ENCODE measurements at regions not wholly inside any gene's neighbourhood (a gene's known extent, or its start where the extent isn't known, plus 50 kb on each side); places are given as distances from the start of the nearest gene placed in this dataset.
"Not testable (repeated sequence)": the region's sequence is repeated elsewhere in the genome, so short reads cannot be mapped to it uniquely, and the experiment has no call there.

DNA sequence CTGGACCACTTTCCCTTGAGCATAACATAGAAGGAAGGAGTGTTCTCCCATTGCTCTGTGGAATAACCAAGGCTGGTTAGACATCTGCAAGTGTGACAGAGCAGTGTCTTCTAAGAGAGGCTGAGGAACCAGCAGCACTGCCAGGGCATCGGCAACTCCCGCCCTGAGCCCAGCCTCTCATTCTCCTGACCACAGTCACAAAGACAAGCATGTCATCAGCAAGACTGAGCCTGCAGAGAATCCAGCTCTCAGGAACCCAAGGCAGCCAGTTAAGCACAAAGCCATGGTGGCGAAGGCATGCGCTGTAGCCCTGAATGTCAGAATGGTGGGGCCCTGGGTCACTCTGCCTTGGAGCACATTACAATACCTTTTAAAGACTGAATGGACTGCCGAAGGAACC is 253.9 kb downstream of the AGTPBP1 start:
- no peak for DNase-seq (ENCODE audit: low read depth)
- H3K4me3 ChIP-seq (ENCODE audit: low read depth, low read length) = no peak overlapping the region

DNA sequence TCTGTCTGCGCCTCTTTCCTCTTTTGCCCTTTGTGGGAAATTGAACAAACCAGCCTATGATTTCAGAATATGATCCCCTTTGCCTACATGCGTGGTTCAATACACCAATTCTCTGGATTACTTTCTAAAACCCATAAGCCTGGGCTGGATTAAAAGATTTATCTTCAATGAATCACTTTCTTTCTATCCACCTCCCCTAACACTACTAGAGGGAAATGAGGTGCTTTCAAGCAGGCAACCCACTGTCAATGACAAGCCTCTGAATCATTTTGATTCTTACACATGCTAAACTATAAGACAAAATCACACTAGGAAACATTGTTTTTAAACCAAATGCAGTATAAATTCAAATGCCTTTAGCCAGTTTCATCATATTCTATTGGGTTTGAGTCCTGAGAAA is 257.5 kb downstream of the AGTPBP1 start:
- DNase-seq (ENCODE audit: low read depth) = no peak
- no peak overlapping the region for H3K4me3 ChIP-seq (ENCODE audit: low read depth, low read length)

GRCh38 chr9:85483208-85483607 is 258.5 kb downstream of the AGTPBP1 start:
- H3K4me3 ChIP-seq (ENCODE audit: low read depth, low read length) = no peak overlapping the region
- DNase-seq (ENCODE audit: low read depth) = no peak

DNA sequence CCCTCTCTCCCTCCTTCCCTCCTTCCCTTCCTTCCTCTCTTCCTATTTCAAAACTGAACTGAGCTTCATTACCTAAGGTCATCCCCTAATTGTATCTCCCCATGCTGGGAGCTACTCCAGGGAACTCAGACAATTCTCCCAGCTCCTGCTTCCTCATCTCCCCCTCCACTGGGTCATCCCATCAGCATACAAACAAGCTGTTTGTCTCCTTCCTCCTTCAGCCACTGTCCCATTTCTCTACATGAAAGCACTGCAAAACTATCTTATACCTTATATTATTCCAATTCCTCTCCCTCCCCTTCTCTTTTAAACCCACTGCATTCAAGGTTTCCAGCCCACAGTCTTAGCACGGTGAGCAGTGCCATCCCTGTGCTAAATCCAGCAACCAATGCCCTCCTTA is 262.4 kb downstream of the AGTPBP1 start:
- no peak overlapping the region for H3K4me3 ChIP-seq (ENCODE audit: low read depth, low read length)
- no peak for DNase-seq (ENCODE audit: low read depth)

GRCh38 chr9:85478847-85479246 is 262.9 kb downstream of the AGTPBP1 start:
- DNase-seq (ENCODE audit: low read depth) = no peak
- H3K4me3 ChIP-seq (ENCODE audit: low read depth, low read length) = no peak overlapping the region

DNA sequence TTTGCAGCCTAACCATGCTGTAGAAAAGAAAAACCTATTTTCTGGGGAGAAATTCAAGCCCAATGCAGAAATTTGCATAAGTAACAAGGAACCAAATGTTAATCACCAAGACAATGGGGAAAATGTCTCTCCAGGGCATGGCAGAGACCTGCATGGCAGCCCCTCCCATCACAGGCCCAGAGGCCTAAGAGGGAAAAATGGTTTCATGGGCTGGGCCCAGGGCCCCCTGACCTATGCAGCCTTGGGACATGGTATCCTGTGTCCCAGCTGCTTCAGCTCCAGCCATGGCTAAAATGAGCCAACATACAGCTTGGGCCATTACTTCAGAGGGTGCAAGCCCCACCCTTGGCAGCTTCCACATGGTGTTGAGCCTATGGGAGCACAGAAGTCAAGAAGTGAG is 266.9 kb downstream of the AGTPBP1 start:
- DNase-seq (ENCODE audit: low read depth); H3K4me3 ChIP-seq (ENCODE audit: low read depth, low read length): not testable (repeated sequence)

- H3K4me3 ChIP-seq (ENCODE audit: low read depth, low read length) = no peak overlapping the region
- no peak for DNase-seq (ENCODE audit: low read depth)
Observed at GRCh38 chr9:85471791-85472190, 270.0 kb downstream of the AGTPBP1 start.

GRCh38 chr9:85469041-85469440 is 272.7 kb downstream of the AGTPBP1 start:
- no peak for DNase-seq (ENCODE audit: low read depth)
- H3K4me3 ChIP-seq (ENCODE audit: low read depth, low read length) = no peak overlapping the region

GRCh38 chr9:85466834-85467233 is 274.9 kb downstream of the AGTPBP1 start:
- DNase-seq (ENCODE audit: low read depth) = no peak

GRCh38 chr9:85458114-85458864 is 283.5 kb downstream of the AGTPBP1 start:
- not testable (repeated sequence) for DNase-seq (ENCODE audit: low read depth); H3K4me3 ChIP-seq (ENCODE audit: low read depth, low read length)

More at GRCh38 chr9:85466834-85467233, 274.9 kb downstream of the AGTPBP1 start:
- H3K4me3 ChIP-seq (ENCODE audit: low read depth, low read length) = no peak overlapping the region

- DNase-seq (ENCODE audit: low read depth) = no peak
- H3K4me3 ChIP-seq (ENCODE audit: low read depth, low read length) = no peak overlapping the region
Observed at GRCh38 chr9:85453850-85454249, 287.9 kb downstream of the AGTPBP1 start.

DNA sequence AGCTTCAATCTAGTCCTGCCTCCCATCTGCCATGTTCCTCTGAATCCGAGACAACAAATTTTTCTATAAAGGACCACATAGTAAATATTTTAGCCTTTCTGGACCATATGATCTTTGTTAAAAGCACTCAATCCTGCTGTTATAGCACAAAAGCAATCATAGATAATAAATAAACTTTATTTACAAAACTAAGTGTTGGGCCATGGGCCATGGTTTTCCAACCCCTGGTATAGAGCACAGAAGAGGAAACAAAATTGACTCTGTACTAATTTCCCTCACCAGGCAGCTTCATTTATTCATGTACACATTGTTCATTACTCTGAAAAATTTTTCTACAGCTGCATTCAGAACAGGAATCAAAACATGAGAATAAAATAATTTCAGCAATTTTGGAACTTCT is 288.9 kb downstream of the AGTPBP1 start:
- no peak for DNase-seq (ENCODE audit: low read depth)
- H3K4me3 ChIP-seq (ENCODE audit: low read depth, low read length) = no peak overlapping the region

DNA sequence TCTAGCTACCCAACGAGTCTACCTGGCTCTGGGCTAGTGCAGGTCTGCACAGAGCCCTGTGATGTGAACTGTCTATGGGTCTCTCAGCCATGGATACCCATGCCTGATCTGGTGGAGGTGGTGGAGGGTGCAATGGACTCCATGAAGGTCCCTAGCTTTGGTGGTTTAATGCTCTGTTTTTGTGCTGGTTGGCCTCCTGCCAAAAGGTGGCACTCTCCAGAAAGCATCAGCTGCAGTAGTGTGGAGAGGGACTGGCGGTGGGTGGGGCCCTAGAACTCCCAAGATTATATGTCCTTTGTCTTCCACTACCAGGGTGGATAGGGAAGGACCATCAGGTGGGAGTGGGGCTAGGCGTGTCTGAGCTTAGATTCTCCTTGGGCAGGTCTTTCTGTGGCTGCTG is 290.1 kb downstream of the AGTPBP1 start:
- no peak overlapping the region for H3K4me3 ChIP-seq (ENCODE audit: low read depth, low read length)
- DNase-seq (ENCODE audit: low read depth) = no peak

DNA sequence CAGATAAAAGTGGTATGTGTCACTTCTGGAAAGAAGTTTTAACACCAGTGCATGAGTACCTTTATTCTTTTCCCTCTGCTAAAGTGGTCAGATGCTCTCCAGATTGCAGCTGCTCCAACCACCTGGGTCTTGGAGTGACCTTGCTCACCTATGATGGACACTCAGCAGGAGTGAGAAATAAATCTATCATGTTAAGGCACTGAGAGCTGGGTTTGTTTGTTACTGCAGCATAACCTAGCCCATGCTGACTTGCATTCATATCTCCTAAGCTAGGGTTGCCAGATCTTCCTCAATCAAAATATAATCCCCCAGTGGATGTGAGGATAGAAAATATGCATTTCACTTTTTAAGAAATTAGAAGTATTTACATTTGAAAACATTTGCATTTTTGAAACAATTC is 295.9 kb downstream of the AGTPBP1 start:
- no peak for DNase-seq (ENCODE audit: low read depth)
- H3K4me3 ChIP-seq (ENCODE audit: low read depth, low read length) = no peak overlapping the region

DNA sequence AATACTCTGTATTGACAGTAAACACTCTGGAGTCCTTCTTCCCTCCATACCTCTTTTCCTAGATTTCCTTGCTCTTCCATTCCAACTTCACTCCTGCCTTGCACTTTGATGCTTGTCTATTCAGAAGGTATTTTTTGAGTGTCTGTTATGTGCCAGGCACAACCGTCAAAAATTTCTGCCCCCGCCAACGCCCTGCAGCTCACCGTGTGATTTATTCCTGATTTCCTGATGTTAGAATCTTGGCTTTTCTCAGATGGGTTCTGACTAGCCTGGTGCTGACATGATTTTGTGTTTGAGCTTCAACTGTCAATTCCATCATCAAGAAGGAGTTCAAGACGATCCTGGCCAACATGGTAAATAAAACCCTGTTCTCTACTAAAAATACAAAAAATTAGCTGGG is 297.5 kb downstream of the AGTPBP1 start:
- DNase-seq (ENCODE audit: low read depth) = no peak
- no peak overlapping the region for H3K4me3 ChIP-seq (ENCODE audit: low read depth, low read length)

DNA sequence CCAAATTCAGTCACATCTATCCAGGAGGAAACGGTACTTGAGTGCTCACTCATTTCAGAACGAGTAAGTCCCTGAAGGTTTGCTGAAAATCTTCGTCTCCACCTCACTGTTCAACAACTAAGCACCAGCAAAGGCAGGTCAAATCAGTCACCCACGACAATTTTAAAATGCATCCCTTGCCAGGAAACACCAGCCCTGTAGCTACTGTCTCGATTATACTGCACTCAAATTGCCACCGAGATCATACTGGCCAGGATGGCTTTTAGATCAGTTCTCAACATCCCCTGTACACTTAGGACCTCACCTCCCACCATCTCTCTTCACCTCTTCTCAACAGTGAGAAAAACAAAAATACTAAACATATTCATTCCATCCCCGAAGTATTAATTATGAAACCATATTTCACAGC is 298.6 kb downstream of the AGTPBP1 start:
- no peak overlapping the region for H3K4me3 ChIP-seq (ENCODE audit: low read depth, low read length)
- no peak for DNase-seq (ENCODE audit: low read depth)

- no peak for DNase-seq (ENCODE audit: low read depth)
- H3K4me3 ChIP-seq (ENCODE audit: low read depth, low read length) = no peak overlapping the region
Observed at GRCh38 chr9:85439791-85440190, 302.0 kb downstream of the AGTPBP1 start.

GRCh38 chr9:85433956-85434355 is 307.8 kb downstream of the AGTPBP1 start:
- H3K4me3 ChIP-seq (ENCODE audit: low read depth, low read length); DNase-seq (ENCODE audit: low read depth): not testable (repeated sequence)

DNA sequence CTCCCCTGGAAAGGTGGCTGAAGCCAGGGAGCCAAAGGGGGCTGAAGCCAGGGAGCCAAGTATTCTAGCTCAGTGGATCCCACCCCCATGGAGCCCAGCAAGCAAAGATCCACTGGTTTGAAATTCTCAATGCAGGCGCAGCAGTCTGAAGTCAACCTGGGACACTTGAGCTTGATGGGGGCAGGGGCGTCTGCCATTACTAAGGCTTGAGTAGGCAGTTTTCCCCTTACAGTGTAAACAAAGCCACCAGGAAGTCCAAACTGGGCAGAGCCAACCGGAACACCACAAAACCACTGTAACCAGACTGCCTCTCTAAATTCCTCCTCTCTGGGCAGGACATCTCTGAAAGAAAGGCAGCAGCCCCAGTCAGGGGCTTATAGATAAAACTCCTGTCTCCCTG is 308.2 kb downstream of the AGTPBP1 start:
- DNase-seq (ENCODE audit: low read depth); H3K4me3 ChIP-seq (ENCODE audit: low read depth, low read length): not testable (repeated sequence)

DNA sequence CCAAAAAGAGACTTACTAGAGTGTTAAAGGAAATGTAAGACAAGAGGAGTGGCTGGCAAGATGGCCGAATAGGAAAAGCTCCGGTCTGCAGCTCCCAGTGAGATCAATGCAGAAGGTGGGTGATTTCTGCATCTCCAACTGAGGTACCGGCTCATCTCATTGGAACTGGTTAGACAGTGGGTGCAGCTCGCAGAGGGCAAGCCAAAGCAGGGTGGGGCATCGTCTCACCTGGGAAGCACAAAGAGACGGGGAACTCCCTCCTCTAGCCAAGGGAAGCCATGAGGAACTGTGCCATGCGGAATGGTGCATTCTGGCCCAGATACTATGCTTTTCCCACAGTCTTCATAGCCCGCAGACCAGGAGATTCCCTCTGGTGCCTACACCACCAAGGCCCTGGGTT is 308.7 kb downstream of the AGTPBP1 start:
- no peak for DNase-seq (ENCODE audit: low read depth)
- H3K4me3 ChIP-seq (ENCODE audit: low read depth, low read length) = no peak overlapping the region

DNA sequence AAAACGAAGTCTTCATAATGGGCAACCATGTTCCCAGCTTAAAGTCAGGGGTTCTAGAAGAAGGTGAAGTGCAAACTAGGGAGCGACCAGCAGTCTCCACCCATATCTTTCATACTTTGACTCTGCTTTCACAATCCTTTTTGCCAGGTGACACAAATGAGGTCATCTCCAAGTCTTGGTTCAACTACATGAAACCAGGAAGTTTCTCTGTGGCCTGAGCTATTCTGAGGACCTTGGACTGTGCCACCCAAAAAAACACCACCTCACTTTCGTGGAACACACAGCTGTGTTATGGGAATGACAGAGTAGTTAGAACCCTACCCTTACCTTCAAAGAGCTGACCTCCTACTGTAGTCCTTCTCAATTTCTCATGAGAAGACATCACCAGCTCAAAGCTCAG is 309.2 kb downstream of the AGTPBP1 start:
- DNase-seq (ENCODE audit: low read depth) = no peak

More for the DNA sequence above, 309.2 kb downstream of the AGTPBP1 start:
- no peak overlapping the region for H3K4me3 ChIP-seq (ENCODE audit: low read depth, low read length)

Measured in skeletal muscle cell (primary cell).